ENCODE measurements at regions not wholly inside any gene's neighbourhood (a gene's known extent, or its start where the extent isn't known, plus 50 kb on each side); places are given as distances from the start of the nearest gene placed in this dataset.

- no peak for TF ChIP-seq EZH2 (IDR thresholded peaks at IDR 0.05; ENCODE audit: borderline replicate concordance, low read length)
- TF ChIP-seq CTCF (conservative IDR thresholded peaks at IDR 0.05 in 1 of 2, IDR thresholded peaks at IDR 0.05 in 1 of 2; ENCODE audit: extremely low read depth in 1 of 2, insufficient read depth in 1 of 2, low read depth in 1 of 2, low read length in 2 of 2), result no peak
Measured at GRCh38 chr3:35900079-35900478, 260.8 kb downstream of the ARPP21 start.
